IMR-90 (cell line): ENCODE measurements at regions not wholly inside any gene's neighbourhood (a gene's known extent, or its start where the extent isn't known, plus 50 kb on each side); places are given as distances from the start of the nearest gene placed in this dataset.
"Not testable (repeated sequence)": the region's sequence is repeated elsewhere in the genome, so short reads cannot be mapped to it uniquely, and the experiment has no call there.

Experiments
- ATAC-seq: fragments of 200-7000 bp; cut with Tn5 transposase; 2 replicates; pipeline ENCODE4 v1.9.1; 2020; ENCODE audit warnings: low read depth, mild to moderate bottlenecking, moderate library complexity
- BruUV-seq: library from RNA; stranded (reverse); fragments of 400-500 nt; replicated peaks from 2 replicates; lab custom pipeline; 2021; lab: Mats Ljungman, UMichigan
- CTCF ChIA-PET: fragments of 300-600 bp; formaldehyde crosslinking; extraction: SDS; loops from one replicate; lab custom pipeline; 2021; ENCODE audit warnings: antibody characterized with exemption; lab: Yijun Ruan, JAX
- POLR2A ChIA-PET: fragments of 300-600 bp; sonication (Branson Sonifier 250); formaldehyde crosslinking; loops from one replicate; lab custom pipeline; 2022; ENCODE audit warnings: antibody characterized with exemption; ENCODE audit not compliant: unreplicated experiment; lab: Charles Lee
- DNase-seq: peaks from one replicate; pipeline ENCODE4 v3.0.0; 2013
- H2AFZ ChIP-seq: replicated peaks from 2 replicates; pipeline ENCODE3; 2013; ENCODE audit warnings: low read length, mild to moderate bottlenecking; ENCODE audit not compliant: poor library complexity
- H2AK5ac ChIP-seq: 2 replicates; pipeline ENCODE4 v1.6.1; 2013; ENCODE audit warnings: low read depth, low read length, inconsistent platforms
- H2AK9ac ChIP-seq: replicated peaks from 2 replicates; pipeline ENCODE3; 2013; ENCODE audit warnings: mild to moderate bottlenecking, low read depth, low read length, moderate library complexity; ENCODE audit not compliant: poor library complexity
- H2BK120ac ChIP-seq: 2 replicates; pipeline ENCODE4 v1.6.1; 2013; ENCODE audit warnings: low read depth, low read length, inconsistent platforms
- H2BK15ac ChIP-seq: 3 replicates; pipeline ENCODE4 v1.6.1; 2013; ENCODE audit warnings: low read depth, low read length, inconsistent platforms
- H2BK20ac ChIP-seq: 2 replicates; pipeline ENCODE4 v1.6.1; 2013; ENCODE audit warnings: low read depth, mild to moderate bottlenecking, inconsistent platforms, low read length, moderate library complexity
- H2BK5ac ChIP-seq: 2 replicates; pipeline ENCODE4 v1.6.1; 2013; ENCODE audit warnings: mild to moderate bottlenecking, low read depth, low read length, inconsistent platforms; ENCODE audit not compliant: poor library complexity, severe bottlenecking
- H3K14ac ChIP-seq: replicated peaks from 2 replicates; pipeline ENCODE4 v1.6.1; 2013; ENCODE audit warnings: low read depth, low read length, inconsistent platforms
- H3K18ac ChIP-seq: 2 replicates; pipeline ENCODE4 v1.6.1; 2013; ENCODE audit warnings: low read depth, low read length, control low read depth
- H3K23ac ChIP-seq: 2 replicates; pipeline ENCODE4 v1.6.1; 2013; ENCODE audit warnings: low read depth, low read length, inconsistent platforms
- H3K27ac ChIP-seq: 2 replicates; pipeline ENCODE4 v1.5.1; 2013; ENCODE audit warnings: mild to moderate bottlenecking, control low read depth, low read length; ENCODE audit not compliant: insufficient read depth
- H3K27me3 ChIP-seq: 2 replicates; pipeline ENCODE4 v1.6.1; 2013; ENCODE audit warnings: low read length; ENCODE audit not compliant: control insufficient read depth, insufficient read depth
- H3K36me3 ChIP-seq: 2 replicates; pipeline ENCODE4 v1.6.1; 2013; ENCODE audit warnings: low read length, mixed read lengths; ENCODE audit not compliant: control insufficient read depth, insufficient read depth
- H3K4ac ChIP-seq: 2 replicates; pipeline ENCODE4 v1.6.1; 2013; ENCODE audit warnings: low read depth, low read length, inconsistent platforms
- H3K4me1 ChIP-seq: 2 replicates; pipeline ENCODE4 v1.6.1; 2013; ENCODE audit warnings: low read length, mixed read lengths; ENCODE audit not compliant: control insufficient read depth, insufficient read depth
- H3K4me2 ChIP-seq: 2 replicates; pipeline ENCODE4 v1.6.1; 2013; ENCODE audit warnings: low read depth, mild to moderate bottlenecking, control low read depth, low read length, moderate library complexity
- H3K4me3 ChIP-seq: 2 replicates; pipeline ENCODE4 v1.5.1; 2013; ENCODE audit warnings: low read depth, mild to moderate bottlenecking, control low read depth, low read length, moderate library complexity; ENCODE audit not compliant: insufficient read depth
- H3K56ac ChIP-seq: 2 replicates; pipeline ENCODE4 v1.6.1; 2013; ENCODE audit warnings: low read length, inconsistent platforms; ENCODE audit not compliant: insufficient read depth; ENCODE audit errors: extremely low read depth
- H3K79me1 ChIP-seq, 2 experiments: 2 replicates each; pipeline ENCODE4 v1.6.1; 2013; ENCODE audit warnings: low read length in 2 of 2, inconsistent platforms in 1 of 2, low read depth in 1 of 2
- H3K9ac ChIP-seq: 2 replicates; pipeline ENCODE4 v1.6.1; 2013; ENCODE audit warnings: low read depth, low read length, control low read depth
- H3K9me1 ChIP-seq: 2 replicates; pipeline ENCODE4 v1.6.1; 2013; ENCODE audit warnings: low read length, inconsistent platforms; ENCODE audit not compliant: insufficient read depth
- H3K9me3 ChIP-seq: 2 replicates; pipeline ENCODE4 v1.6.1; 2013; ENCODE audit warnings: low read length; ENCODE audit not compliant: control insufficient read depth, insufficient read depth
- H4K20me1 ChIP-seq: 2 replicates; pipeline ENCODE4 v1.6.1; 2013; ENCODE audit warnings: low read length, inconsistent platforms; ENCODE audit not compliant: insufficient read depth
- H4K5ac ChIP-seq: 2 replicates; pipeline ENCODE4 v1.6.1; 2013; ENCODE audit warnings: mild to moderate bottlenecking, low read depth, low read length, control low read depth
- H4K8ac ChIP-seq, 2 experiments: 2 replicates each; pipeline ENCODE4 v1.6.1; 2013; ENCODE audit warnings: low read depth in 2 of 2, low read length in 2 of 2, control low read depth in 1 of 2, inconsistent platforms in 1 of 2
- H4K91ac ChIP-seq: 2 replicates; pipeline ENCODE4 v1.6.1; 2013; ENCODE audit warnings: low read depth, low read length, inconsistent platforms; ENCODE audit not compliant: insufficient read depth
- WGBS, 2 experiments: methylation state at CpG; one replicate each; pipeline versions ENCODE4 v1.1.5 to v1.1.7; 2013; ENCODE audit warnings: missing lambda C conversion rate in 2 of 2; ENCODE audit not compliant: insufficient read length in 1 of 2; ENCODE audit errors: extremely low coverage in 2 of 2; 5-methylcytosine and 5-hydroxymethylcytosine counted together
- dilution Hi-C: fragments of 300-500 bp; cut with HindIII; formaldehyde crosslinking; loops from one replicate; pipeline ENCODE4 v1.14.3; 2018; ENCODE audit warnings: low sequenced_read_pairs; ENCODE audit not compliant: unreplicated experiment
- in situ Hi-C: fragments of 300-500 bp; cut with MboI; formaldehyde crosslinking; loops from 3 replicates; pipeline ENCODE4 v1.14.3; 2019; ENCODE audit warnings: low sequenced_read_pairs, inconsistent platforms, mixed read lengths
- intact Hi-C: fragments of 100-400 bp; cut with micrococcal nuclease; formaldehyde crosslinking; loops from 2 replicates; pipeline ENCODE4 v1.10.0; 2022

DNA sequence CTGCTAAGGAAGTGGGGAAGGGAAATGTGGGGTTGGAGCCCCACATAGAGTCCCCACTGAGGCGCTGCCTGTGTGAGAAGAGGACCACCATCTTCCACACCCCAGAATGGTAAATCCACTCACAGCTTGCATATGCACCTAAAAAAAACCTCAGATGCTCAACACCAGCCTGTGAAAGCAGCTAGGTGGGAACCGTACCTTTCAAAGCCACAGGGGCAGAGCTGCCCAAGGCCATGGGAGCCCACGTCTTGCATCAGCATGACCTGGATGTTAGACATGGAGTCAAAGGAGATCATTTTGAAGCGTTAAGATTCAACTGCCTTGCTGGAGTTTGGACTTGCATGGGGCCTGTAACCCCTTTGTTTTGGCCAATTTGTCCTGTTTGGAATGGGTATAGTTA, 658.9 kb upstream of the TPTE start:
- H3K9ac ChIP-seq, POLR2A ChIA-PET, H2BK20ac ChIP-seq, H3K9me1 ChIP-seq, H3K14ac ChIP-seq, H2BK15ac ChIP-seq, in situ Hi-C loops, intact Hi-C loops, H3K27ac ChIP-seq, DNase-seq, CTCF ChIA-PET, H4K91ac ChIP-seq, ATAC-seq, H2BK120ac ChIP-seq, H3K18ac ChIP-seq, H2BK5ac ChIP-seq, H3K9me3 ChIP-seq, H3K4ac ChIP-seq, H2AK9ac ChIP-seq, H3K36me3 ChIP-seq, H3K23ac ChIP-seq, H3K4me2 ChIP-seq, H3K4me1 ChIP-seq, H3K56ac ChIP-seq, H4K8ac ChIP-seq, H4K5ac ChIP-seq, H3K79me1 ChIP-seq, dilution Hi-C loops, H2AK5ac ChIP-seq, H3K27me3 ChIP-seq, BruUV-seq, H2AFZ ChIP-seq, H3K4me3 ChIP-seq, H4K20me1 ChIP-seq: not testable (repeated sequence)
- WGBS, 2 experiments: 39% methylated on average over 2 of the region's 4 CpGs; no CpG with 5 or more reads in 1 of the 2 experiments
